ENCODE measurements at regions not wholly inside any gene's neighbourhood (a gene's known extent, or its start where the extent isn't known, plus 50 kb on each side); places are given as distances from the start of the nearest gene placed in this dataset.

DNA sequence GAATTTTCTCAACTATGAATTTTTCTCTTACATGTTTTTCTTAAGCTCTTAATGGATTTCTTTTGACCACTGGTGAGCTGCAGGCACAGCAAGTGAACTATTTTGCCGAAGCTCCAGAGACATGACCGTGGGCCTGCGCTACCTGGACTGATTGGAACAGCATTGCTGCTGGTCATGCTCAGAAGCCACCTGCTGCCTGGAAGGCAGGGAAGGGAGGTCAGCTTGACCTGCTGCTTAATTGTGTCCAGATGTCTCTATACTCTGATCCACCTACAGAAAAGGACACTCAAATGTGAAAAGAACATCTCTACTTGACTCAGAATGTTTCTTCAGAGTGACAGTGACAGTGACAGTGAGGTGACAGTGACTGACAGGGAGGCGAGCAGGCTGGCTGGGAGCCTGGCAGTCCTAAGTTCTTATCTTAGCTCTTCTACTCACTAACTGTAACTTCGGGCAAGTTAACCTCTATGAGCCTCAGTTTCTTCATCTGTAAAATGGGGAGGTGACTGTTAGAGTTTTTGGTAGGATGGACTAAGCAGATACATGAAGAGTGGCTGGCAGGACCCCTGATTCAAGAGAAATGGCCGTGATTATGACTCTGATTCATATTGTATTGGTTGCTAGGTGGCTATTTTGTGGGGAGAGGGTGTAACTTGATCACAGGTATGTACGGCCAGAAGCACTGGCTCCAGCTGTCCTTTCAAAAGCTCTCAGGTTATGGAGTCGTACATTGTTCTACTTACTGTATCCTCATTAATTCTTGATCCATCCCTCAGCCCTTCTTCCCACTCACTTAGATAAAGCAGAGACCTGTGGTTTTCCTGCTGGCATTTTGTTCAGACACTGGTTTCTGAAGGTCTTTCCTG is 54.8 kb upstream of the DLG1 start:
- TF ChIP-seq EP300 (IDR thresholded peaks at IDR 0.05) (no peak), POLR2A (IDR thresholded peaks at IDR 0.05) (no peak)
- TF ChIP-seq, protein P1, sequence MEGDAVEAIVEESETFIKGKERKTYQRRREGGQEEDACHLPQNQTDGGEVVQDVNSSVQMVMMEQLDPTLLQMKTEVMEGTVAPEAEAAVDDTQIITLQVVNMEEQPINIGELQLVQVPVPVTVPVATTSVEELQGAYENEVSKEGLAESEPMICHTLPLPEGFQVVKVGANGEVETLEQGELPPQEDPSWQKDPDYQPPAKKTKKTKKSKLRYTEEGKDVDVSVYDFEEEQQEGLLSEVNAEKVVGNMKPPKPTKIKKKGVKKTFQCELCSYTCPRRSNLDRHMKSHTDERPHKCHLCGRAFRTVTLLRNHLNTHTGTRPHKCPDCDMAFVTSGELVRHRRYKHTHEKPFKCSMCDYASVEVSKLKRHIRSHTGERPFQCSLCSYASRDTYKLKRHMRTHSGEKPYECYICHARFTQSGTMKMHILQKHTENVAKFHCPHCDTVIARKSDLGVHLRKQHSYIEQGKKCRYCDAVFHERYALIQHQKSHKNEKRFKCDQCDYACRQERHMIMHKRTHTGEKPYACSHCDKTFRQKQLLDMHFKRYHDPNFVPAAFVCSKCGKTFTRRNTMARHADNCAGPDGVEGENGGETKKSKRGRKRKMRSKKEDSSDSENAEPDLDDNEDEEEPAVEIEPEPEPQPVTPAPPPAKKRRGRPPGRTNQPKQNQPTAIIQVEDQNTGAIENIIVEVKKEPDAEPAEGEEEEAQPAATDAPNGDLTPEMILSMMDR (IDR thresholded peaks at IDR 0.05), result no peak
- Histone ChIP-seq H3K27ac (no peak overlapping the region), H3K9me3 (no peaks in the 10 kb centered on the region)

DNA sequence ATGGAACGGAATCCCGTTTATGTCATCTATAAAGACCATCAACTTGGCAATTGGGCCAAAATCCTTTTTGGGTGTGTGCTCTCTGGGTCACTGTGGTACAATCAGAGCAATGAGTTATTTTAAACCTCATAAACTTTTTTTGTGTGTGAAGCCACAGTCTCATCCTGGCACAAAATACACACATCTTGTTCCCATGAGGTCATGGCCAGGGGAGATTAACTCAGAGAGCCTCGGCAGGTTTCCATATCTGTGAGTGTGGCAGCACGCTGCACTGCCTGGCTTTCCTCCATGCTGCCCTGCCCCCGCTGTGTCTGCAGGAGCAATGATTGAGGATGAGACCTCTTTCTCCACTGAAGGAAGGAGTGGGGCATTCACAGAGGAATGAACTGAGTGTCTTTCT is 54.0 kb upstream of the DLG1 start:
- Histone ChIP-seq H3K27me3 (no peaks in the 10 kb centered on the region), H3K9me3 (no peaks in the 10 kb centered on the region), H3K27ac (no peak overlapping the region), H3K36me3 (no peaks in the 10 kb centered on the region), H3K4me3 (no peak overlapping the region), H3K4me1 (peaks cover 0 to 25% (median 13%) of the 10 kb centered on the region in 4 donors)
- 62 to 65% methylated on average over 5 of the region's 5 CpGs for WGBS, 2 donors
- DNase-seq (ENCODE audit: low spot score in 2 of 2), result no peak
- TF ChIP-seq, protein P1 (IDR thresholded peaks at IDR 0.05), result no peak

More for the DNA sequence above, 54.8 kb upstream of the DLG1 start:
- 75 to 77% methylated on average over 8 of the region's 8 CpGs for WGBS, 2 donors
- H3K4me1 ChIP-seq, result peaks cover 0 to 25% (median 13%) of the 10 kb centered on the region in 4 donors
- no peak for DNase-seq (ENCODE audit: low spot score in 2 of 2)
- no peak overlapping the region for H3K4me3 ChIP-seq
- no peaks in the 10 kb centered on the region for H3K36me3 ChIP-seq
- H3K27me3 ChIP-seq, result no peaks in the 10 kb centered on the region

DNA sequence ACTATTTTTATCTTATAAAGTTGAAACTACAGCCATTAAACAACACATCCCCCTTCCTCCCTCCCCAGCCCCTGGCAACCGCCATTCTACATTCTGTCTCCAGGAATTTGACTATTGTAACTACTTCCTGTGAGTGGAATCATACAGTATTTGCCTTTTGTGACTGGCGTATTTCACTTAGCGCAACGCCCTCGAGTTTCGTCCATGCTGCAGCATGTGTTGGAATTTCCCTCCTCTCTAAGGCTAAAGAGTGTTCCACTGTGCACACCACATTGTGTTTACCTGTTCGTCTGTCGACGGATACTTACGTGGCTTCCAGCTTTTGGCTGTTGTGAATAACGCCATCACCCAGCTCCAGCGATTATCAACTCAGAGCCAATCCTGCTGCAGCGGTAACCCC is 52.0 kb upstream of the DLG1 start:
- H3K9me3 ChIP-seq, result no peaks in the 10 kb centered on the region
- H3K27me3 ChIP-seq, result no peaks in the 10 kb centered on the region
- TF ChIP-seq, protein P1 (IDR thresholded peaks at IDR 0.05), result no peak
- TF ChIP-seq POLR2A (IDR thresholded peaks at IDR 0.05) (no peak), EP300 (IDR thresholded peaks at IDR 0.05) (no peak)
- 93 to 97% methylated on average over 13 of the region's 13 CpGs for WGBS, 2 donors
- no peak for DNase-seq (ENCODE audit: low spot score in 2 of 2)
- peaks cover 0 to 16% (median 10%) of the 10 kb centered on the region in 4 donors for H3K4me1 ChIP-seq
- H3K4me3 ChIP-seq, result no peak overlapping the region
- H3K27ac ChIP-seq, result no peak overlapping the region
- H3K36me3 ChIP-seq, result no peaks in the 10 kb centered on the region

- Histone ChIP-seq H3K4me3 (no peak overlapping the region), H3K4me1 (peaks cover 0 to 6% (median 2%) of the 10 kb centered on the region in 4 donors), H3K27me3 (no peaks in the 10 kb centered on the region), H3K9me3 (no peaks in the 10 kb centered on the region), H3K36me3 (no peaks in the 10 kb centered on the region), H3K27ac (no peak overlapping the region)
- DNase-seq (ENCODE audit: low spot score in 2 of 2), result no peak
- TF ChIP-seq, protein P1 (IDR thresholded peaks at IDR 0.05), result no peak
- TF ChIP-seq EP300 (IDR thresholded peaks at IDR 0.05) (no peak), POLR2A (IDR thresholded peaks at IDR 0.05) (no peak)
- 55 to 57% methylated on average over 8 of the region's 8 CpGs for WGBS, 2 donors
Measured at GRCh38 chr3:197349368-197349767, 51.0 kb upstream of the DLG1 start.
